Activated CD8-positive, alpha-beta memory T cell treated with anti-CD3 and anti-CD28 coated beads, Interleukin-2, amount 50 U/mL, for 1 hour (primary cell): ENCODE measurements at regions not wholly inside any gene's neighbourhood (a gene's known extent, or its start where the extent isn't known, plus 50 kb on each side); places are given as distances from the start of the nearest gene placed in this dataset.
"Not testable (repeated sequence)": the region's sequence is repeated elsewhere in the genome, so short reads cannot be mapped to it uniquely, and the experiment has no call there.

Experiments
- DNase-seq: peaks from one replicate; pipeline ENCODE4 v3.0.0-alpha.2; 2020; ENCODE audit errors: extremely low read depth

DNA sequence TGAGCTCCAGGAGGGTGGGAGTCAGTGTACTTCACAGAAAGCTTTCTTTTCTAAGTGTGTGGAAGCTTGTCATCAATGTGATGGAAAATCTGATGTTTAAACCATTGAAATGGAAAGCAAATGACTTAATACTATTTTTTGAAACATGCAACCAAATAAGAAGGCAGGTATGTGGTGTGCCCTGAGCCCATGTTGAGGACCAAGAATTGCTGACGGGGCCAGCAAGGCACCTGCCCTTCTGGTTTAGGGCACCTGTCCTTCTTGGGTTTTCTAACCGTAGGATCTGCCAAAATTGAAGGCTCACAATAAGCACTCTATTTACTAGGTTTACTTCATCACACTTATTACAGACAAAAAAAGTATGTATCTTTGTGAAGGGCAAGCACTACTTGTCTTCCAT is 537.7 kb downstream of the SOCS6 start:
- DNase-seq: no peak

GRCh38 chr18:70822691-70823090 is 533.8 kb downstream of the SOCS6 start:
- no peak for DNase-seq

- no peak for DNase-seq
Observed at GRCh38 chr18:70822117-70822516, 533.3 kb downstream of the SOCS6 start.

DNA sequence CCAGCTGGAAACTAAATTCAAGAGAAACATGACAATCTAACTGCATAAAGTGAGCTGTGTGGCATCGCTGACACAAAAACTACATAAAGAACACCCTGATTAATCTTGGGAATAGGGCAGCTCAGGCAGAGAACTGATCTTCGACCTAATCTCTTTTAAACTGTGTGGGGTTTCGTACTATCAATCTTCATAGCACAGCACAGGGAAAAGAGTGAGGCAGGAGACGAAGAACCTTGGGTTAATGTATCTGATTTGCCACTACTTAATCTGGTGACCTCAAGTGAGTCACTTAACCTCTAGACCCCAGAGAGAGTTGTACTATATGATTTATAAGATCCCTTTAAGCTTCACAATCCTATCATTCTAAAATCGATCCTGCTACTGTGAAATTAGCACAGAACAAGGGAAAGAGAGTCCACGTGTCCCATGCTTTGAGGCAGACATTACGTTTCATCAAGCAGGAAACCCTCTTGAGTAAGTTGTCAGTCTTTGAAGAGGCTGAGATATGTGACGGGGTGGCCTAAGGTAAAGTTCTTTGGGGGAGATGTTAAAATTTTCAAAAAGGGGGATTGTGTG is 519.7 kb downstream of the SOCS6 start:
- DNase-seq: no peak

GRCh38 chr18:70781860-70782453 is 493.1 kb downstream of the SOCS6 start:
- DNase-seq: peak; percentile 29

- DNase-seq: not testable (repeated sequence)
Observed at GRCh38 chr18:70766254-70766653, 477.4 kb downstream of the SOCS6 start.

- DNase-seq: no peak
Observed at GRCh38 chr18:70762812-70763211, 474.0 kb downstream of the SOCS6 start.

GRCh38 chr18:70758780-70759179 is 469.9 kb downstream of the SOCS6 start:
- DNase-seq: no peak

DNA sequence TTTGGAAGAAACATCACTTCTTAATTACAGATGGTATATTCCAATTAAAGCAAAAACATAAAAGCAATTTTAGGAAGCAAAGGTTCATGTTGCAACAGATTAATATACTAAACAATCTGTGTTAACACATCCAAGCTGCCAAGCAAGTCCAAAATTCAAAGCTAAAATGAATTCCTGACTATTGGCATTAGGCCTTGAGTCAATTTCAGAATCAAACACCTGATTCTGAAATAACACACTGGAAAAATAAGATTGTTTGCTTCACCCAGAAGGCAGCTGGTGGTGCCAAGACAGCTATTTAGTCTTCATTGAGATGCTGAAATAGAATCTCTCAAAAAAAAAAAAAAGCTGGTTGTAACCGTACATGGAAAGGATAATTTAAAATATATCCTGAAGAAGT is 465.6 kb downstream of the SOCS6 start:
- no peak for DNase-seq

DNA sequence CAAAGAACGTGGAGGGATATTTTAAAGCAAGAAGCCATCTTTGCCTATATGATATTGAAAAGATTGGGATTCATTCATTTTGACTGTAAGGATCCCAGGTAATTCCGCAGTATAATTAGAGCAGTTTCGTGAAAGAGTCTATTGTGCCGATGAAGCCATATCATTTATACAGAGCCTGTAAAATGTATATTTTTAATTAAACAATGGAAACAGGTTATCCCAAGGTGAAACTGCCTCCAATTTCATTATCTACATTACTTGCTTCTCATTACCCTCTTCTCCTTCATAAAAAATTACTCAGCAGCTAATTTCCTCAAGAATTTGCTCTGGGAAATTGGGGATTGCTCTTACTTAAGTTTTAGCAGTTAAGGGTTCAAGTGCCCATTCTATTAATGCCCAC is 444.1 kb downstream of the SOCS6 start:
- DNase-seq: no peak

DNA sequence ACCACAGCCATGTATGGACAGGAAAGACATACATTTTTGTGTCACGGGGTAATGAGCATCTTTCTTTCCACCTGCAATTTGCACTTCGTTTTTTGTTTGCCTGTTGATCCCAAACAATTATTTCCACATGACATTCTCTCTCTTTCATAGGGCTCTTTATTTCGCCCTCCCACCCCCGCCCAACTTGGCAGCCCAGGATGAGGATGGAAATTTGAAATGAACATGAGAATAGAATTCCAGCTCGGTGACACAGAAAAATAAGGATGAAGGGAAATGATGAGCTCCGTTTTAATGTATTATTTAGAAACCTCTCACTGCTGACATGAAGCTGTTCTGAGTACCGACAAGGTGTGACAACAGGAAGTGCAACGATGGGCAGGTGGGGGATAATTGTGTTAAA is 443.3 kb downstream of the SOCS6 start:
- no peak for DNase-seq

GRCh38 chr18:70720607-70721006 is 431.8 kb downstream of the SOCS6 start:
- no peak for DNase-seq

GRCh38 chr18:70709720-70710119 is 420.9 kb downstream of the SOCS6 start:
- DNase-seq: no peak

GRCh38 chr18:70709144-70709543 is 420.3 kb downstream of the SOCS6 start:
- no peak for DNase-seq

GRCh38 chr18:70705831-70706416 is 417.1 kb downstream of the SOCS6 start:
- no peak for DNase-seq

DNA sequence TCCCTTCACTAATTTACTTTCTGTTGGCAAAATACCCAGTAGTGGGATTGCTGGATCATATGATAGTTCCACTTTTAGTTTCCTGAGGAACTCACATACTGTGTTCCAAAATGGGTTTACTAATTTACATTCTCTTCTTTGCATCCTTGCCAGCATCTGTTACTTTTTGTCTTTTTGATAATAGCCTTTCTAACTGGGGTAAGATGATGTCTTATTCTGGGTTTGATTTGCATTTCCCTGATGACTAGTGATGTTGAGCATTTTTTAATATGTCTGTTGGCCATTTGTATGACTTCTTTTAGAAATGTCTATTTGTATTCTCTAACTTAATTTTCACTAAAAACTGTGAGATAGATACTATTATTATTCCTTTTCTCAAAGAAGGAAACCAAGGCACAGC is 411.7 kb downstream of the SOCS6 start:
- DNase-seq: no peak

DNA sequence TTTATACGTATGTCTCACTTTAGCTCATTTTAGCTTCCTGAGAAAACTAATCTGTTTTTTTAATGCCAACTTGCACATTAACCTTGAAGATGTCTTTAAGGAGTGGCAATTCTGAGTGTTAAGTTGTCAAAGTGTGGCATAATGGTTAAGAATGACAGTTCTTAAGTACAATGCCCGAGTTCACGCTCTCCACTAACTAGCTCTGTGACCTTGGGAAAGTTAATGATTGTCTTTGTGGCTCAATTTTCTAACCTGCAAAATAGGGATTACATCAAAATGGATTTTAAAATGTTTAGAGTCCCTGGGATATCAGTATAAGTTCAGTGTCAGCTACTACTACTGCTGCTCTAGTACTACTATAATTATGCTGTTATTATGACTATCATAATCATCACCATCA is 409.7 kb downstream of the SOCS6 start:
- no peak for DNase-seq

- DNase-seq: no peak
Observed at GRCh38 chr18:70693246-70693645, 404.4 kb downstream of the SOCS6 start.

GRCh38 chr18:70689765-70690164 is 400.9 kb downstream of the SOCS6 start:
- DNase-seq: not testable (repeated sequence)

- DNase-seq: no peak
Observed at GRCh38 chr18:70688286-70688685, 399.4 kb downstream of the SOCS6 start.

DNA sequence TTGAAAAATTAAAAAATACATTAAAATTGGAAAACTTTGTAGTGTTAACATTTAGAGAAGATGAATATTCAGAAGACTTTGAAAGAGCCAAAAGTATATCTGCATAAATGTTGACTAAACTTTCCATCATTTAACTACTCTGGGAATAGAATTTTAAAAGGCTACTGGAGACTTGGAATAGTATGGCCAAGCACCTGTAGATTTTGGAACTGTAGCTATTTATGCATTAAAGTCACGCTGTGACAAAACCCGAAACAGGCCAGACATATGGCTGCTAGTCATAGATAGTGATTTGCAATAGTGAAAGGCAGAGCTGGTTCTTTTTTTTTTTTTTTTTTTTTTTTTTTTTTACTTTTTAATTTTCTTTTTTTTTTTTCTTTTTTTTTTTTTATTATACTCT is 396.0 kb downstream of the SOCS6 start:
- no peak for DNase-seq

GRCh38 chr18:70683263-70683662 is 394.4 kb downstream of the SOCS6 start:
- DNase-seq: no peak

DNA sequence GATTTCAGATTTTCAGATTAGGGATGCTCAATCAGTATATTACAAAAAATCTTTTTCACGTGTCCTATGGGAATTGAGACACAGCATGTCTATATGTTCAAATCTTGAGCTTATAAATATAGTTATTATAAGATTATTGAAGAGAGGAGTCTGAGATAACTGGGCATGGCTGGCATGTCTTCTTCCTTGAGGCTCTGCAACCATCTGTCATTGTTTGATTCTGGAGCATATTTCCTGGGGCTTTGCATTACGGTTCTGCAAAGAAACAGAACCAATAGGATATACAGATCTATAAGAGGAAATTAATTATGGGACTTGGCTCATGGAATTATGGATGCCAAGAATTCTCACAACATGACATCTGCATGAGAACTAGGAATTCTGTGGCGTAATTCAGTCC is 386.1 kb downstream of the SOCS6 start:
- no peak for DNase-seq

DNA sequence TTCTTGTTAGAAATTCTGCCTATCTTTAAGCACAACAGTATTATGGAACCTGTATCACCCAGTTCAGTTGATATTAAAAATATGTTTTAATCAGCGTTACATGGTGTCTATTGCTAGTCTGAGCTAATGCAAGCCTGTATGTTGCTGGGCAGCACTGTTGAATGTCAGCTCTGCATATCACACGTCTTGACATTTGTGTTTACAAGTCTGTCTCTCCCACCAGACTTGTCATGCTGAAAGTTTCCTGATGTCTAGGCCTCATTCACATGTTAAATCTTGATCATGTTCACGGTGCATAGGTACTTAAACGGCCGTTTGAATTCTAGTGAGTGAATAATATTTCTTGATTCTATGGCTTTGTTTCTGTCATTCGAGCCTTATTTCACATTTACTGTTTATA is 385.0 kb downstream of the SOCS6 start:
- no peak for DNase-seq
